Fibroblast of skin of left quadriceps (primary cell): ENCODE measurements at regions not wholly inside any gene's neighbourhood (a gene's known extent, or its start where the extent isn't known, plus 50 kb on each side); places are given as distances from the start of the nearest gene placed in this dataset.

Source experiments
- DNase-seq, 2 experiments: peaks; one replicate each; pipeline ENCODE4 v3.0.0-alpha.2; 2013; ENCODE audit warnings: low read depth in 2 of 2

DNA sequence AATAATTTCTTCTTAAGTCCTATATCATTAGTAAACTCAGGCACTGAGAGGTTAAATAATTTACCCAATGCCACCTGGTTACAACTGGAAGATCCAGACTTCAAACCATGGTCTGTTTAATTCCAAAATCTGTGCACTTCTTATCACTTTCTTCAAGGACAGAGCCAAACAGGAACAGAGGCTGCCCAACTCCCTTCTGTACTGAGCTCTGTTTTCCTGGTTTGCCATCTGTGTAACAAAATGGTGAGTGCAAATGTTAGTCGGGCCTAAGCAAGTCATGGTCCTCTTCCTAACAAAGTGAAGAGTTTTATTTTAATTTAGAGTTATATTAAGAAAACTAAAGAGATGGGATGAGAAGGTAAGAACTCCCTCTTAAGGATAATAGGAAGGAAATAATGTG is 80.6 kb upstream of the CCL2 start:
- no peak for DNase-seq

DNA sequence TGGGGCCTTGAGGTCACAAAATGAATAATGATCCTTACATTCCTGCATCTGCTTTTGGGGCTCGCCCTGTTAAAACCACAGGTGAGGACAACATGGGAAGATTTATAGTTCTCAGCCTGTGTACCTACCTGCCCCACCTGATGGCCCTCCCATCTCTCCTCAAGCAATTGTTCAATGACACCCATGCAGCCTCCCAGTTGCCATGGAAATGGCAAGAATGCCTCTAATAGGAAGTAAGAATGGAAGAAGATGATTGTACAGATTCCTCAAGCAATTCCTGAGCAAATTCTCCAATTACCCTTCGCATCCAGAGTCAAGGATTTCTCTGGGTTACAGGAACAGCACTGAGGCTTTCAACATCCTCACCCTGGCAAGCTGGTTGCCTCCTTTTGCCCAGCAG is 78.6 kb upstream of the CCL2 start:
- DNase-seq = no peak

DNA sequence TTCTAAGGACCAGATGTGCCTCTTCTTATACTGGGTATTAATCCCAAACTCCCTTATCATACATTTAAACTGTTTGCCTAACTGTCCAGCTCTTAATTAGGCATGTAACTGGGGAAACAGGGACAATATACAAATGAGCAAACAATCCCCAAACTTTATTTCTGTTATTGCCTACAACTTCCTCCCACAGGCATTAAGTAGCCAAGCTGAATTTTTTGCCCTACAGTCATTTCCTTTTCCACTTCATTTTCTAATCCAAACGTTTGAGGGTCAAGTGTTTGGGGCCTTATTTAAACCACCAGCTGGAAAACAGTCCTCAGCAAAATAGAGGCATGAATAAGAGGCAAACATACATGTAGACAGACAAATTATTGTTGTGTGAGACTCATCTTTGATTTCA is 77.4 kb upstream of the CCL2 start:
- DNase-seq = peak; percentile 17 to 25

GRCh38 chr17:34178092-34178491 is 77.0 kb upstream of the CCL2 start:
- no peak for DNase-seq

DNA sequence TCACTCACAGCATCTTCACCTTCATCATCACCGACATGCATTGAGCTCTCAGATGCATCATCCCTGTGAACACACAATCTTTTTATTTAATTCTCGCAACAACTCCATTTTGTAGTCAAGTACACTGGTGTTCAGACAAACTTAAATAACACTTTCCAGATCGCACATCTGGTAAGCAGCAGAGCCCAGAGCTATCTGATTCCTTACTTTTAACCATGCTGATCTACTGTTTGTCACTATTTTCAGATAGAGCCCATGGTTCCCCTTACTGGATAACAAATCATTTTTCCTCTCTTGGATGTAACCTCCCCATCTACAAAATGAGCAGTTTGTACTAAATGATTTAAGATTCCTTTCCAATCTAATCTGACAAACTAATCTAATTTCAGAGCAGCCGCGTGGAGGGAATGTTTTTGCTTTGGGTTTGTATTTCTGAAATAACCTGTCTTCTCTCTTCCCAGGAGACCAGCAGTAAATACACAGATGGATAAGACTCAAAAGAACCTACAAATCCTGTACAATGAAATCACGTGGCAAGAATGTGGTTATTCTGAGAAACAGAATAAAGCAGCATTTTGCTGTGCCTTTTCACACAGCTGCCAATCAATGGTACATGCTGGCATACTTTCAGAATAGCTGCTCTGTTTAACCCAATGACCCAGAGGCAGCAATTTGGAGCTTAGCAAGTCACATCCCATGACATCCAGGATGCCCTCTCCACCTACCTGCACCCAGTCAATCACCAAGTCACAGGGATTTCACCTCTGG is 72.9 kb upstream of the CCL2 start:
- no peak for DNase-seq

- DNase-seq = no peak
These were observed 59.1 kb upstream of the CCL2 start for GRCh38 chr17:34195987-34196386.

DNA sequence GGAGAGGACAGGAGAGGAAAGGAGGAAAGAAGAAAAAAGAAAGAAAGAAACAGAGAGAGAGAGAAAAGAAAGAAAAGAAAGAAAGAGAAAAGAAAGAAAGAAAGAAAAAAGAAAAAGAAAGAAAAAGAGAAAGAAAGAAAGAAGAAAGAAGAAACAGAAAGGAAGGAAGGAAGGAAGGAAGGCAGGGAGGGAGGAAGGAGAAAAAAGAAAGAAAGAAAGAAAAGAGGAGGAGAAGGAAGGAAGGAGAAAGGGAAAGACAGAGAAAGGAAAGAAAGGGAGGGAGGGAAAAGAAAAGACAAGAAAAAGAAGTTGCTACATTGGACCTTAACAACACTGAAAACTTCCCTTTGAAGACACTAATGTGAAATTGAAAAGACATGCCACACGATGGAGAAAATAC is 56.6 kb upstream of the CCL2 start:
- no peak for DNase-seq

- no peak for DNase-seq
These were observed 55.6 kb upstream of the CCL2 start for GRCh38 chr17:34199454-34199853.

- peak; percentile 62 to 63 for DNase-seq
These were observed 55.1 kb upstream of the CCL2 start for GRCh38 chr17:34199932-34200534.

- no peak for DNase-seq
These were observed 53.9 kb upstream of the CCL2 start for GRCh38 chr17:34201225-34201624.

DNA sequence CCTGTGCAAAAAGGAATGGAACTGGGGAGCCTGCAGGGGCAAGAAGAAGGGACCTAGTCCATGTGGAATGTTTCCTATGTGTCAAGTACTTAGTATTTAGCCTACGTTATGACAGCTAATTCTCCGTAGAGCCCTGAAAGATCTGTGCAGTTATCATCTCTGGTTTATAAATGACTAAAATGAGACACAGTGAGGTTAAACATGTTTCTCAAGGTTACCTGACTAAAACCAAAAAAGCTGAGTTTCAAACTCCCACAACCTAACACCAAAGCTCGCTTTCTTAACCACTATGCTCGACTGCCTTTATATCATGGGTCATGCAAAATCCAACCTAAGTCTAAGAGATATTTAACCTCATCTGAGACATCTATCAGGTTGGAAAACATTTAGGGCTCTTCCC is 53.3 kb upstream of the CCL2 start:
- DNase-seq = no peak

DNA sequence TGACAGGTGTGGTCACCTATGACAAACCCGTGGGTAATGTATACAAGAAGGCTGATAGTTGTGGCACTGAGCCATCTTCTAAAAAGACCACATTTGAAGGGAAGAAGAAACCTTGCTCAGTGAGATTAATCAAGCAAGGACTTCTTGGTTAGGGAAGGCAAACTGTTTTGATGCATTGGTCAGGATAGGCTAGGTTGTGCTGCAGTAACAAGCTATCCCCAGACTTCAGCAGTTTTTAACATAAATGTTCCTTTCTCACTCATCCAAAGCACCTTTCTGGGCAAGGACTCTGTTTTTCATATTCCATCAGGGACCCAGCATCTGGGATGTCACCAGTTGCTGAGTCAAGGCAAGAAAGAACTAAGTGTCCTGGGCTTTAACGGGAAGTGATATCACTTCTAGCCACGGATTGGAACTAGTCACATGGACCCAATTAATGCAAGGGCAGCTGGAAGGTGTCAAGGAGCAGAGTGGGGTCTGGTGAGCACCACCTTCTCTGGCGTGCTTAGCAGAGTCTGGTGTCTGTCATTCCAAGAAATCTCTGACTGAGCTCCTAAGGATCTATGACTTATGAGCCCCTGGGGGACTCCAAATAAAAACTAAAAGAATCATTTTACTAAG is 52.0 kb upstream of the CCL2 start:
- no peak for DNase-seq

DNA sequence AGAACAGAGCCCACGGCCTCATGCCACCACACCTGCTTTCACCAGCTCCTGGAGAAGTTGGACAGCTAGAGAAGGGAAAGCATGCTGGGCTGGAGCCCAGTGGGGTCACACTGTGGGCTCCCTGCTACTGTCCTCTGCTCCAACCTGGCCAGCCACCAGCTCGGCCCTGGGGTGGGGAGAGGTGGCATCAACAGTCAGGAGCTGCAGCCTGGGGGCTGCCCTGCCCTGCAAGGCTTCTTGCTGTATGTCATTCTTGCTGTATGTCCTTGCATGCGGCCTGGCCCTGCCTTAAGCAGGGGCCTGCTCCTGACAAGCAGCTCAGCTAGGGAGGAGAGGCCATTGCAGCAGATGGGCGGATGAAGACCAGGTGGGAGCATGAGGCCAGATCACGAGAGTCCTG is 50.7 kb upstream of the CCL2 start:
- no peak for DNase-seq
